NCI-H187 treated with DMSO at 0.1 percent for 48 hours (cell line): ENCODE measurements at regions not wholly inside any gene's neighbourhood (a gene's known extent, or its start where the extent isn't known, plus 50 kb on each side); places are given as distances from the start of the nearest gene placed in this dataset.
"Not testable (repeated sequence)": the region's sequence is repeated elsewhere in the genome, so short reads cannot be mapped to it uniquely, and the experiment has no call there.

Source experiments
- DNase-seq: peaks from one replicate; lab custom pipeline; 2025; lab: John Stamatoyannopoulos, UW

DNA sequence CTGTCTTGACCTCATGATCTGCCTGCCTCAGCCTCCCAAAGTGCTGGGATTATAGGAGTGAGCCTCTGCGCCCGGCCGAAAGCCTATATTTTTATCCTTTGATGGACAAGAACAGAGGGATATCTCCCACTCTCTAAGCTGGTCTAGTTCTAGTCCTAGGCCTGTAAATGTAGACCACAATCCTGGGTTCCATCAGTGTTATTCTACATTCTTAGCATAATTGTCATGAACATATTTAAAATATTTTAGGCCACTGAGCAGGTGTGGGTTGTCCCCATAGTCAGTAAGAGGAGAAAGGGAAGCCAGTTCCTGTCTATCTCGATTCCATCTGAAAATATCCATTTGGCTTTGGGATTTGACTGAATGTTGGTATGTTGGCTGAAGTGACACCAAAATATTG, 118.1 kb downstream of the EBLN2 start:
- DNase-seq: no peak

DNA sequence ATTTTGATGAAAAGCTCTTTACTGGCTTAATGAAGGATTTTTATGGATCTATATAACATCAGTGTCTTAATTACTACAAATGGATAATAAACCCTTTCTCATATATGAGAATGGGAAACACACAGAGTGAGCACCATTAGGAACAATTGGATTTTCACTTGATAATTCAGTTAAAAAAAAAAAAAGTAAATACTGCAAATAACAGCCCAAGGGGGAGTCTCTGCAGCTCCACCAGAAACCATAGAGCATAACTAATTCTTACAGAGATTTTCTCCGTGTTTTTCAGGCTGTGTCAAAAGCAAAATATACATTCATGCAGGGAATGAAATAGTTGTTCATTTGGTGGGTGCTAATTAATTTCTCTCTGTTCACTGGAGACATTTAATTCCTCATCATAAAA, 125.3 kb downstream of the EBLN2 start:
- no peak for DNase-seq

DNA sequence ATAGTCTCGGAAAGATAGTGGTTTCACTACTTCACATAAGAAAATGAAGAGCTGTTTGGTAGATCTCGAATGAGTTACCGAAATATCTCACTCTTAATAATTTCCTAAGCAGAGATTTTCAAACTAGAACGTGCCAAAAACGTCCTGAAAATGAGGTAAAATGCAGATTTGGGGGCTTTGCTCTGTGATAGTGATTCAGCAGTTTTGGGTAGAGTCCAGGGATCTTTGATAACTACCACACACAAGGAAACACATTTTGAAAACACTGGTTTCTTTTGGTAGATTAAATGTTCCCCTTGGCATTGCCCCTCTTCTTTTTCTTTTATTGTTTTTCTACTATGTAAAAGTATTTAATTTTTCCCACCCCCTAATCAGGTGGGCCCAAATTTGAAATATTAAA, 125.9 kb downstream of the EBLN2 start:
- DNase-seq: no peak

DNA sequence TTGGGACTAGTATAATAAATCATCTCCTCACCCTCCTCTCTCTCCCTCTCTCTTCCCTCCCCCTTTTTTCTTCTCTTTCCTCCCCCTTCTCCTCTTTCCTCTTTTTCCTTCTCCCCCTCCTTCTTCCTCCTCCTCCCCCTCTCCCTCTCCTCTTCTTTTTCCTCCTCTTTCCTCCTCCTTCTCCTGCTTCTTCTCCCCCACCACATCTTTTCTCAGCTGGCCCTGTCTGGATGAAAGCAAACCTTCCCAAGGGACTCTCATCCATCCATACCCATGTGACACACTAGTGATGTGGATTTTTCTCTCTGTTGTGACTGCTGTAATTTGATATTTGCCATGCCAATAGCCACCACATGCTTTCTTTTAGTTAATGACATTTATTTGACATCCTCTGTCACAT, 127.2 kb downstream of the EBLN2 start:
- DNase-seq: peak; percentile 36

DNA sequence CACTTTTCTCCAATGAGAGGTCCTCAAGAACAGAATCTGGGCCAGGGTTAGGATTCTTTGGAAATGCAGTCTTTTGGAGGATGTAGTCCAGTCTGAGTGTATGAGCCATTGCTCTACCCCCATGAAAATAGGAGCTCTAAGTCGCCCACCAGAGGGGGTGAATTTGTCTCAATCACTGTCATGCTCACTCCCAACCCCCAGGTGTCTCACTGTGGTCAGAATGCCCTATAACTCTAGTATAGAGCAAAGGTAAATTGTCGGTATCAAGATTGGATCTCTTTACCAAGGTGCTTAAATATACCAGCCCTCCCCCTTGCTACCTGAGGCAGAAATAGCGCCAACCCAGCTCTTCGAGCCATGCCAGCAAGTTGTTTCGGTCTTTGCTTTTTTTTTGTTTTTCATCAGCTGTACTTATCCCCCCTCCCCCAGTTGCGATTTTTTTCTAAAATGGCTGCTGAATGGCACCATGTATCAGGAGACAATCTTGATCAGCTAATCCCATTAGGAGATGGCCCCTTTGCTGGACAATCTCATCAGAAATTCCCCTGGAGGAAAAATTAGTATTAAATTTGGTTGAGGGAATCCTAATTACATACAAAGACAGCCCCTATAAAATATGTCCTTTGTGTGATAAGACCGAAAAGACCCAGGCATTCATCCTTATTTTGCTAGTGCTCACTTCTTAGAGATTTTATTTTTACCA, 130.7 kb downstream of the EBLN2 start:
- no peak for DNase-seq

DNA sequence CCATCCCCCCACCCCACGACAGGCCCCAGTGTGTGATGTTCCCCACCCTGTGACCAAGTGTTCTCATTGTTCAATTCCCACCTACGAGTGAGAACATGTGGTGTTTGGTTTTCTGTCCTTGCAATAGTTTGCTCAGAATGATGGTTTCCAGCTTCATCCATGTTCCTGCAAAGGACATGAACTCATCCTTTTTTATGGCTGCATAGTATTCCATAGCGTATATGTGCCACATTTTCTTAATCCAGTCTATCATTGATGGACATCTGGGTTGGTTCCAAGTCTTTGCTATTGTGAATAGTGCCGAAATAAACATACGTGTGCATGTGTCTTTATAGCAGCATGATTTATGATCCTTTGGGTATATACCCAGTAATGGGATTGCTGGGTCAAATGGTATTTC, 132.5 kb downstream of the EBLN2 start:
- DNase-seq: not testable (repeated sequence)

DNA sequence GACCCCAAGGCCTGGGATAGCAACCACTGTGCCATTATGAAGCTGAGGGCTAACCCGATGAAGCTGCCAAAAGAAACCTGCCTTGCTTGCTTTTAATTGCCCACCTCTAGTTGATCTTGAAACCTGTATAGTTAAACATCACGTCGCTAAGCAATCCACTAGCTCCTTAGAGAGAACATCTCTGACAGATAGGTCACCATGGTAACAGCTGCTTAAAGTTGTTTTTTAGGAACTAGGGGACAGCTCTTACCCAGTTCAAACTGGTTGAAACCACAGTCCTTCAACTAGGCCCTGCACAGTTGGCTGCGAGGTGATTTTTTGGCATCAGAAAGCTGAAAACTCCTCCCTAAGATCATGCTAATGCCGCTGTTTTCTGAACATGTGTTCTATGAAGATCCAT, 135.7 kb downstream of the EBLN2 start:
- DNase-seq: no peak

DNA sequence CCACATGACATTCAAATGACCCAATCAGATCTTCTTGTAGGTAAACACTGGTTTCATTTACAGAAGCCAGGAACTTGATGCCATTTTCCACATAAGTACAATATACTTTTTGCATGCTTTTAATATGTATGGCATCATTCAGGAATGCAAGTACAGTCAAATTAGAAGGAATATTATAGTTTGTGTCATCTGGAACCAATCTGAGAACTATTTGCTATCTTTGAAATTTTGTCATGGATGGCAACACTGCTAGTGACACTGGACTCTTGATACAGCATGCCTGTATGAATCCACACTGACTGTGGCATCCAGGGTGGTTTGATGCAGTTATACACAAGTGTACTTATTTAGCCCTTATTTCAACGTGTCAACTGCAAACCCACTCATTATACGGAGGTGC, 141.6 kb downstream of the EBLN2 start:
- DNase-seq: no peak

DNA sequence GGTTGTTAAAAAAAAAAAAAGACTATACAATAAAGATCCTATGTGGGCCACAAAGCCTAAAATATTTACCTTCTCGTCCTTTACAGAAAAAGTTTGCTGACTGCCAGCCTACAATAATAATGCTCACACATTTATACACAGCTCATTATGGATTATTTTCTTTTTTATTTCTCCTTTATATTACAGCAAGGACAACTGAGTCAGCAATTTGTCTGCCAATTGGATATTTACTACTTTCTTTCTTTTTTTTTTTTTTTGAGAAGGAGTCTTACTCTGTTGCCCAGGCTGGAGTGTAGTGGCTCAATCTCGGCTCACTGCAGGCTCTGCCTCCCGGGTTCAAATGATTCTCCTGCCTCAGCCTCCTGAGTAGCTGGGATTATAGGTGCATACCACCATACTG, 142.2 kb downstream of the EBLN2 start:
- DNase-seq: no peak

DNA sequence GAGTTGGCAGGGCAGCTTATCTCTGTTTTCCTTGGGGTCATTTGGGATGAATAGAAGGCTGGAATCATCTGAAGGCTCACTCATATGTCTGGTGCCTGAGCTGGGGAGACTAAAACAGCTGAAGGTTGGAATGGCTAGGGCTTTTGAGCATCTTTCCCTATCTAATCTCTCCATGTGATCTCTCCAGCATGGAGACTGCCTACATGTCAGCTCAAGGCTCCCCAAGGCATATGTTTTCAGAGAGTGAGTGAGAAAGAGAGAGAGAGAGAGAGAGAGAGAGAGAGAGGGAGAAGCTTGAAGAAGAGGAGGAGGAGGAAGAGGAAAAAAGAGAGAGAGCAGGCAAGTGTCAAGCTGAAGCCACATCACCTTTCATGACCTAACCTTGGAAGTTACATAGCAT, 143.4 kb downstream of the EBLN2 start:
- no peak for DNase-seq

DNA sequence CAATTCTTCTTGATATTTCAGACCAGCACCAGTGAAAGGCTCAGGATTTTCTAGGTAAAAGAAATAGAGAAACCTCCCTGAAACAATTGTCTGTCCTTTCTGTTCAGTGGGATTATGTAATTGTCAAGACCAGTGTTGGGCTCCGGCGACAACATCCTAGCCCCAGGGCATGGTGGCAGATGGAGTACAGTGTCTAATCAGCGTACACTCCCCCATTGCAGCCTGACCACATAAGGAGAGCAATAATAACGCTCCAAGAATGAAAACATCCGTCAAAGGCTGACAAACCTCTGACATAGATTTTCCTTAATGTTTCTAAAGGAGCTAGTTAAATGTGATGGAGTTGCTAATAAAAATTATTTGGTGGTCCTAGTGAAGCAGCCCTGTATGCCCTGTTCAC, 144.6 kb downstream of the EBLN2 start:
- no peak for DNase-seq

DNA sequence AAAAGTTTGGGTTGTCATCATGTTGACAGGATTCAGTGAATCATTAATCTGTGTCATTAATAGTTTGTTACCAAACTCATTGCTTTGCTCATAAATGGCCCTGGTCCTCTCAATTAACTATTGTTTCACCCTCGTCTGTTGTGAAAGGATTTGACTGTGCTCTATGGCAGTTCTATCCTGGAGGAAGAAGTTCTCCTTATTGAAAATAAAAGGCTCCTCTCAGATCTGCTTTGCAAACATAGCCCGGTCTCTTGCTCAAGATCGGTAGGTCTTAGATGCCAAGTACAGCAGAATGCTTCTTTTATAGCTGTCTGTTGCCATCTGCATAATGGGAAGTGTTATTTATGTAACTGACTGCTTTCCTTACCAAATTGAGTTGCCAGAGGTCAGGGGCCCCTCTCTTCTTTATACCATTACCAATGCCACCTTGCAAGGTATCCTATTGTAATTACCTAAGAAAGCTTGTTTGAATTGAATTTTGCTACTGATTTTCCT, 146.5 kb downstream of the EBLN2 start:
- no peak for DNase-seq

DNA sequence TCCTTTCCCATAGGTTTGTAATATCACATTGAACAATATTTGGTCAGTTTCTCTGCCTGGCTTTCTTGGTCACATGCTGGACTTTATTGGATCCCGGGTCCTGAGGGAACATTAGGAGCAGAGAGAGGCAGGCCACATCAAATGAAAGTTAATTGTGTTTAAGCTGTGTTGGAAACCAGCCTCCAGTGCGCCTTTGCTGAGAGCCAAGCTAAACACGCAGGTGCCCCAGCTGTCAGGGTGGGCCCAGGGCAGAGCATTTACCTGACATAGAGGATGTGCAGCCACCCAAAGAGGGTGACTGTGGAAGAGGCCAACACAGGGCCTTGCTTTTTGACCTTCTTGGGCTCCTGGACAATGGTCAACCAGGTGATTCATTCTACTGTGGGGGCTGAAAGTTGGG, 149.3 kb downstream of the EBLN2 start:
- no peak for DNase-seq

DNA sequence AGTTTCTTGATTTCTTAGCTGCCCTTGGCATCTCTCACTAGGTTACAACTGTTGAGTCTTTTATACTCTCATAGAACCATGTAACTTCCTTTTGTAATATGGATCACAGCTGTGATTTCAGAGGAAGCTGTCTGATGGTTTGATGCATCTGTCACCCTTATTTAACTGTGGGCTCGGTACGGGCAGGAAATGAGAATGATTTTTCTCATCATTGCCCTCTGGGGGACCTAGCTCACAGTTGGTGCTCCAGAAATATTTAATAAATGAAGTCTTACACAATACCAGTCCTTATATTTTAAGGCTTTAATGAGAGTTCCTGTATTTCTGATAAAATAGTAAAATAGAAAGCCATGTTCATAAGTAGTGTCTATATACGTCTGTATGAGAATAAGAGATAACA, 151.2 kb downstream of the EBLN2 start:
- no peak for DNase-seq

DNA sequence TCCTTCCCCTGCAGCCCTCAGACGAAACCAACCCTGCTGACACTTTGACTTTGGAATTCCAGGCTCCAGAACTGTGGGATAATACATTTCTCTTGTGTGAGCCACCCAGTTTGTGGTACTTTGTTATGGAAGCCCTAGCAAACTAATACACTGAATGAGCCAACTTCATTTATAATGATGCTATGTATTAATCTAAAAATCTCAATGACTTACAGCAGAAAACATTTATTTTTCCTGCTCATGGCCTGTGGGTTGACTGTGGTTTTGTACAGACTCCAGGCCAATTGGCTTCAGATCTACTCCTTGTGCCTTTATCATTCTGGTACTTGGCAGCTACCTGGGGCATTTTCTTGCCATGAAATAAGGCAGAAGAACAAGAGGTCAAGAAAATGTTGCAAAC, 152.4 kb downstream of the EBLN2 start:
- no peak for DNase-seq

DNA sequence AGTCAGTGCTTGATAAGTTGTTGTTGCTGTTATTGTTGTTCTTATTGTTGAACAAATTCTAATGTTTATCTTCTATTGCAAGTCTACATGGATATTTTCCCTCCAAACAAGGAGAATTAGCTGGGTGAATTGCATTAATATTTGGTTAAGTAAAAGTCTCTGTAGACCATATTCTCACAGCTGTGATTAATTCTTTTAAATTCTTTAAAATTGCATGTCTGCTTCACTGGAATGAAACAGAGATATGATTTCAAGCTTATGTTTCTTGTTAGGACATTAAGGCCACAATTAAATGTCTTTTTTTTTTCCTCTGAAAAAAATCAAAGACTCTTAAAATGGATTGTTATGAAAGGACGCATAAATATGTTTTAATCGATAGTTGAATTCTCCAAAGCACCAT, 153.4 kb downstream of the EBLN2 start:
- no peak for DNase-seq

DNA sequence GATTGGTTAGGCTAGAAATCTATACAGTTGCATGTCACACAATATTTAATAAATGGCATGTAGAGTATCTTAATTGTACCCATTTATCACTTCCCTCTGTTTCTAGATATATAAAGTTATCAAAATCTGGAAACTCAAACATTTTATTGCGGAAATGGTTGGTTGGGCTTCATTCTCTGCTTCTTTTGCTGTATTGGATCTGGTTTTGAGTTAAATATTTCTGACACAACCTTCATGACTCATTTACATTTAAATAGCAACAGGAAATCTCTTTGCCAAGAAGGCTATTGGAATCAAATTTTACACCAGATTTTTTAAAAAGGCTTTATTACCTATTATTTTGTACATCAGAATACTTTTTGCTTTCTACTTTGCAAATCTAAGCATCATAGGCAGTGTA, 153.8 kb downstream of the EBLN2 start:
- no peak for DNase-seq

DNA sequence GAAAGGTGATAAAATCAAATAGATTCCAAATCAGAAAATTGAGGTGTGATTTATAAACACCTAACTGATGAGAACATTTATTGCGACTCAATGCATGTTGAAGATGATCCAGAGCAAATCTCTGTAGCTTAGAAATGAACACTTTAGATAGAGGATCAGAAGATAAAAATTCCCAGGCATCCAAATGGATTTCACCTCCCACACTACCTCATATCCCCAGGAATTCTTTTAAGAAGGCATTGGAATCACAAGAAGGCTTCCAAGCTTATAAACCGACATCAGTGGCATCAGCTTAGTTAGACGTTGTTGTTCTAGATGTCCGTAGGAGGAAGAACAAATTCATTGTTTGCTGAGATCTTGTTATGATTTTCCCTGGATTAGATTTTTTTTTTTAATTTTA, 154.4 kb downstream of the EBLN2 start:
- no peak for DNase-seq

DNA sequence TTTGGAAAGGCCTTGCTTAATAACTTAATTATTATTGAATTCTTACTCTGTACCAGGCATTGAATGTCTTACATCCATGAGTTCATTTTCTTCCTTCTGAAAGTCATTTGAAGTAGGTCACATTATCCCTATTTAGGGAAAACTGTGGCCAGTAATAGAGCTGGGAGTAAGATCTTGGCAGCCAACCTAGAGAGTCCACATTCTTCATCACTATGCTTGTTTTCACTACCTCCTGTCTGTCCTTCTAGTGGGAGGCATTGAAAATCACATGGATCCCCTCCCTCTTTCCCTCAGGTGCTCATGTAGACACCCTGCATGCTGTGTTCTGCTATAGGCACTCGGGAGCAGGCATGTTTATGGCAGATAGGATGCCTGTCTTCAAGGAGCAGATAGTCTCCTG, 154.9 kb downstream of the EBLN2 start:
- no peak for DNase-seq

DNA sequence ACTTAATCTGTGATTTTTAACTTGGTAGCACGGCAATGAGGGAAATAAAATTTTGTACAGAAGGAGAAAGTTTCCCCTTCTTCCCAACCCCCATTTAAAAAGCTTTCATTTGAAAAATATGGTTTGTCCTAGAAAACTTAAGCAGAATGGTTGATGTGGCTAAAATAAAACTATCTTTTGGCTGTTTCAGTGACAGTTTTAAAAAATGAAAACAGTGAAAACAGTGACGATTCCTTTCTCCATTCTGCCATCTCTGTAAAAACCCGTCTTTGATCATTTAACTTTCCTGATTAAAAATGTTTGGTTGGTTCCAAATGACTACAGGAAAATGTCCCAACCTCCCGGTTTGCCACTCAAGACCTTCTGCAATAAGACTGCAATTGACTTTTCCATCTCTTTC, 160.7 kb downstream of the EBLN2 start:
- DNase-seq: no peak

DNA sequence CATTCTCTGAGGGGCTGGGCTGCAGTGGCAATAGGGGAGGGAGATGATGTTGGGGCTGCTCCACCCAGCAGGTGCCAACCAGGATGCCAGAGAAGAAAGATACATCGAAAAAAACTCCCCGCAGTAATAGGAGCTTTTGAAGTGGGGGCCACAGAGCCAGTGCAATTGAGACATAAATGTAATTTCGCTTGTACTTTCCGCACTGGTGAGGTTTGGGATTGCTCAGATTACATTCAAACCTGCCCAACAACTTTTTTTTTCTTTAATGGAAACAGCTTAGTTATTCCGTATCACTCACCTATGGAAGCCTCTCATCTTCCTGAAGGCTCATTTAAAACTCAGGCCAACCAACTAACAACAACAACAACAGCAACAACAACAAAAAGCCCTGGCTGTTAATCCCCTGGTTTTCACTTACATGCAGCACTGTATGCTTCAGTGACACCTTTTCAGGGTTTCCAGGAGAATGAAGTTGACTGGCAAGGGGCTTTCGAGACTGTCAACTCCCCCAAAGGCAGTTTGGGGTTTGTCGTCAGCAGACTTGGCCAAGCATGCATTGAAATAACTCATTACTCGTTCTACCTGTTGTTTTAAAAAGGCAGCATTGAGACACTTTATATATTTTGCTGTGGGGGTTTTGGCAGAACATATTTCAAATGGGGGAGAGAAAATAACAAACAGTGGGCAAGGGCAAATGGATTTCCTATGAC, 163.8 kb downstream of the EBLN2 start:
- DNase-seq: no peak

DNA sequence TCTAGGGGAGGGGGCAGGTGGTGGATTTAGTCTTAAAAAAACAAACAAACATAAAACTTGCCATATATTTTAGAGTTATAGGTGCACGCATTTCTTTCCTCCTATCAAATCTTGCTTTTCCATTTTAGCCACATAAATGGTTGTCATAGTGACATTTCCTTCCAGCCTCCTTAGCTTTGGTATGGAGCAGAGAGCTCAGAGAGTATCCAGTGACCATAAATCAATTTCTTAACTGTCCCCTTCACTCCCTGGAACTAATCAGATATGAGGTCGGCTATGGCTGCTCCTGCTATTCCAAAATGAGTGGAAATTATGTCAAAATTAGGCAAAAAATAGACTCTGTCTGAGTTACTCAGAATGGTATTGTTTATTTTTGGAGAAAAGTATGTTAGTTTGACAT, 164.5 kb downstream of the EBLN2 start:
- DNase-seq: no peak

DNA sequence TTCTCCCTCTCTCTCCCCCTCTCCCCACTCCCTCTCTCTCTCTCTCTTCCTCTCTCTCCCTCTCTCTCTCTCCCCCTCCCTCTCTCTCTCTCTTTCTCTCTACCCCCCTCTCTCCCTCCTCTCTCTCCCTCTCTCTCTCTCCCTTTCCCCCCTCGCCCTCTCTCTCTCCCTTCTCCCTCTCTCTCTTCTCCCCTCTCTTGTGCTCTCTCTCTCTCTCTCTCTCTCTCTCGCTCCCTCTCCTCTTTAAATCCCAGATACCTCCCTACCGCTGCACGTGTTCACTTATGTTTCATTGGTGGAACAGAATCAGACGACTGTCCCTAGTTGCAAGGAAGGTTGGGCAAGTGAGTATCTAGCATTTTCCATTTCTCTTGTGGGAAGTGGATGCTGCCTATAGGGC, 166.5 kb downstream of the EBLN2 start:
- DNase-seq: no peak

DNA sequence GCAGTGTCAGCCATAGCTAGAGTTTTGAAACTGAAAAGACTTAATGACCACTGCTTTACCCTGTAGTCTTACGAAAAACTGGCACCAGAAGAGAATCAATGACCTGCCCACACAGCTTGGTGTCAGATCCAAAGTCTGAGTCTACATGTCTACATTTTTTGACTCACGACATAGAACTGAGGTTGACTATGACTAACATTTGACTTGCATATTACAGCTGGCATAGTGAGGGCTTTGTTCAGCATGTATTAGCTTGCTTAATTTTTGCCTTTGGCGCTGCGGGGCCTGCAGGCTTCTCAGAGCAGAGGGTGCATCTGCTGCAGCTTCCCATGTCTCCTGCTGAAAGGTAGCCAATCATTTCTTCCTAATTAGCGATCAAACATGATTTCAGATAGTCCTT, 167.0 kb downstream of the EBLN2 start:
- DNase-seq: no peak
